KMS-11 (cell line): ENCODE measurements at regions not wholly inside any gene's neighbourhood (a gene's known extent, or its start where the extent isn't known, plus 50 kb on each side); places are given as distances from the start of the nearest gene placed in this dataset.

ENCODE experiments used
- H2AFZ ChIP-seq: fragments of 200-600 bp; sonication (generic); 2 replicates; pipeline ENCODE4 v1.6.1; 2016; ENCODE audit warnings: antibody characterized with exemption, mixed run types, low read depth
- H3K27ac ChIP-seq: fragments of 200-600 bp; sonication (generic); 2 replicates; pipeline ENCODE4 v1.6.1; 2016; ENCODE audit warnings: mild to moderate bottlenecking, mixed run types
- H3K27me3 ChIP-seq: fragments of 200-600 bp; sonication (generic); 2 replicates; pipeline ENCODE4 v1.6.1; 2017; ENCODE audit warnings: mild to moderate bottlenecking, low read depth, mixed run types, moderate library complexity; ENCODE audit not compliant: insufficient read depth
- H3K36me3 ChIP-seq: fragments of 200-600 bp; sonication (generic); 2 replicates; pipeline ENCODE4 v1.6.1; 2017; ENCODE audit warnings: mild to moderate bottlenecking, mixed run types; ENCODE audit not compliant: insufficient read depth
- H3K4me1 ChIP-seq: fragments of 200-600 bp; sonication (generic); 2 replicates; pipeline ENCODE4 v1.6.1; 2016; ENCODE audit warnings: mild to moderate bottlenecking, low read depth, mixed run types; ENCODE audit not compliant: poor library complexity, severe bottlenecking
- H3K4me2 ChIP-seq: fragments of 200-600 bp; sonication (generic); 2 replicates; pipeline ENCODE4 v1.7.0; 2016; ENCODE audit warnings: mild to moderate bottlenecking, mixed run types
- H3K4me3 ChIP-seq: fragments of 200-600 bp; sonication (generic); IDR thresholded peaks from 2 replicates; pipeline ENCODE4 v1.6.1; 2017; ENCODE audit warnings: low read depth, low read length, mixed read lengths; ENCODE audit not compliant: insufficient read depth
- H3K79me2 ChIP-seq: fragments of 200-600 bp; sonication (generic); 2 replicates; pipeline ENCODE4 v1.6.1; 2016; ENCODE audit warnings: low read depth, mixed run types; ENCODE audit not compliant: insufficient read depth
- H3K9ac ChIP-seq: fragments of 200-600 bp; sonication (generic); 2 replicates; pipeline ENCODE4 v1.6.1; 2016; ENCODE audit warnings: mild to moderate bottlenecking, mixed run types
- H4K20me1 ChIP-seq: fragments of 200-600 bp; sonication (generic); 2 replicates; pipeline ENCODE4 v1.6.1; 2016; ENCODE audit warnings: mild to moderate bottlenecking, mixed run types; ENCODE audit not compliant: insufficient read depth
- TF ChIP-seq, protein P1 (sequence below): fragments of 200-600 bp; sonication (generic); conservative IDR thresholded peaks from 2 replicates; pipeline ENCODE4 v1.6.1; 2017; ENCODE audit warnings: low read depth, mild to moderate bottlenecking, antibody characterized with exemption, low read length, moderate library complexity, mixed read lengths

DNA sequence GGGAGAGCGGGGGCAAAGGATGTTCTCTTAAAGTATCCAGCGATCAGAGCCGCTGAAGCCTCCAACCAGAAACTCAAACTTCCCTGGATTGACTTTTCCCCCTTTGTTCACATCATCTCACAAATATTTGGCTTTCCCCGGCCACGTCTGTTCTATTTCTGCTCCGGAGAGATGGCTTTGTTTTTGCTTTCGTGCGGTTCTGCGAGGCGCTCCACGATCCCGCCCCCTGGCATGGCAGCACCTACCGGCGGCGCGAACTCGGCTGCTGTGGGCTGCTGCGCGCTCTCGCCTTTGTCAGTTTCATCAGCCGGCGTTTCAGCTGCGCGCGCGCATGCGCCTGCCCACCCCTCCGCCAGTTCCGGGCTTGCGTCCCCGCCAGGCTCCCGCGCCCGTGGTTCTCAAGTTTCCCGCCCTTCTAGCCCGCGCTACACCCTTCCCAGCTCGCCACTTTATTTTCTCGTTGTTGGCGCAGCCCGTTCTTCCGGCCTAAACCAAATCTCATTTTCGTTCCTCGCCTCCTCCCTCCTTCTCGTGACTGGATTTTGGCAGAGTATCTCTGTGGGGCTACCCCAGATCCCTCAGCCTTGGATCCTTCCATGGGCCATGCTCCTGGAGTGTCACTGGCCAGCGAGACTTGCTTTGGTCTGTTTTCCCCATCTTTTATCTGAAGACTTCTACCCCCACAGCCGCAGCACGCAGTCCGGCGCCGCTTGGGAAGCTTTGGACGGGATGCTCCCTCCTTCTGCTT is 98.0 kb downstream of the INSIG2 start:
- Histone ChIP-seq H3K4me2 (peak overlapping the region; percentile 42; the same call in 1 of the 2 replicates), H4K20me1 (no peaks in the 10 kb centered on the region), H3K27me3 (no peaks in the 10 kb centered on the region), H2AFZ (peak overlapping the region; percentile 79), H3K4me3 (peak overlapping the region; percentile 80), H3K4me1 (peaks cover 8% of the 10 kb centered on the region), H3K36me3 (no peaks in the 10 kb centered on the region), H3K27ac (peak overlapping the region; percentile 68), H3K9ac (peak overlapping the region; percentile 75; the same call in 1 of the 2 replicates), H3K79me2 (no peaks in the 10 kb centered on the region)
- TF ChIP-seq, protein P1, sequence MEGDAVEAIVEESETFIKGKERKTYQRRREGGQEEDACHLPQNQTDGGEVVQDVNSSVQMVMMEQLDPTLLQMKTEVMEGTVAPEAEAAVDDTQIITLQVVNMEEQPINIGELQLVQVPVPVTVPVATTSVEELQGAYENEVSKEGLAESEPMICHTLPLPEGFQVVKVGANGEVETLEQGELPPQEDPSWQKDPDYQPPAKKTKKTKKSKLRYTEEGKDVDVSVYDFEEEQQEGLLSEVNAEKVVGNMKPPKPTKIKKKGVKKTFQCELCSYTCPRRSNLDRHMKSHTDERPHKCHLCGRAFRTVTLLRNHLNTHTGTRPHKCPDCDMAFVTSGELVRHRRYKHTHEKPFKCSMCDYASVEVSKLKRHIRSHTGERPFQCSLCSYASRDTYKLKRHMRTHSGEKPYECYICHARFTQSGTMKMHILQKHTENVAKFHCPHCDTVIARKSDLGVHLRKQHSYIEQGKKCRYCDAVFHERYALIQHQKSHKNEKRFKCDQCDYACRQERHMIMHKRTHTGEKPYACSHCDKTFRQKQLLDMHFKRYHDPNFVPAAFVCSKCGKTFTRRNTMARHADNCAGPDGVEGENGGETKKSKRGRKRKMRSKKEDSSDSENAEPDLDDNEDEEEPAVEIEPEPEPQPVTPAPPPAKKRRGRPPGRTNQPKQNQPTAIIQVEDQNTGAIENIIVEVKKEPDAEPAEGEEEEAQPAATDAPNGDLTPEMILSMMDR, result no peak

DNA sequence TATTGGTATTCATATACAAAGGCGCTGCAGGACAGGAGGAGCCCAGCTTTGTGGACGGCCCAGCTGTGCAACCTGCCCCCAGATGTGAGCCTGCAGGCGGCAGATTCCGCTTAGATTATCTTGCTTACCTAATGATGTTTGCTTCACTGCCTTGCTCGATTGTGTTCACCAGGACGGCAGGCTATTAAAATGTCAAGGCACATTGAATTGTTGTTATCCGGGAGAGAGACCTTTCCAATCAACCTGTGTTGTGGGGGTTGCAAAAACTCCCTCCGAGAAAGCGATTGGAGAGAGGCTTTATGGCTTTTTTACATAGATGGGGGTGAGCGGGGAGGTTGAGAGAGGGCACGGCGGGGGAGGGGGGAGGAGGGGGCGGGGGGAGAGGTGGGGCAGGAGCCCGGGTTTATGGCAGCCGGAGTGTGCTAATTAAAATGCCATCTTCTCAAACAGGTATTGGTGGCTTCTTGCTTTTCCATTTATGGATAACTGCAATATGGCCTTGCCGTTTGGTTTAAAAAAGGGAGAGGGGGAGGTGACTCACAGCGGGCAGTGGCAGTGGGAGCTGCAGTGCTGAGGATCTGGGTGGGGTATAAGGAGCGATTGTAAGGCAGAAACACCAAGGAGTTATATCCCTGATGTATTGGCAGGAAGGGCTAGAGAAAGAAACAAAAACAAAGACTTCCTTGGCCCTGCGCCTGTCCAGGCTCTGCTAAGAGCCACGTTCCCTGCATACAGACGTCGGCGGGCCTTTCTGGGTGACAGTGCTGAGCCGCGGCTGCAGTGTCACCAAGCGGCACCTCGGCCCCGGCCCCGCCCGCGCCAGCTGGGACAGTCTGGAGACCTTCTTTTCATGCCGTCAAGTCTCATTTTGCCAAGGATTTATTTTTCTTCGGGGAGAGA is 97.2 kb downstream of the INSIG2 start:
- H3K4me2 ChIP-seq, result peak overlapping the region; percentile 42; the same call in 1 of the 2 replicates
- TF ChIP-seq, protein P1, result no peak
- no peaks in the 10 kb centered on the region for H4K20me1 ChIP-seq
- H3K79me2 ChIP-seq, result no peaks in the 10 kb centered on the region
- H3K36me3 ChIP-seq, result no peaks in the 10 kb centered on the region
- H3K4me3 ChIP-seq, result peak overlapping the region; percentile 80
- H3K27ac ChIP-seq, result peak overlapping the region; percentile 68
- H3K4me1 ChIP-seq, result peaks cover 8% of the 10 kb centered on the region
- peak overlapping the region; percentile 75; the same call in 1 of the 2 replicates for H3K9ac ChIP-seq
- H3K27me3 ChIP-seq, result no peaks in the 10 kb centered on the region
- peak overlapping the region; percentile 79 for H2AFZ ChIP-seq

DNA sequence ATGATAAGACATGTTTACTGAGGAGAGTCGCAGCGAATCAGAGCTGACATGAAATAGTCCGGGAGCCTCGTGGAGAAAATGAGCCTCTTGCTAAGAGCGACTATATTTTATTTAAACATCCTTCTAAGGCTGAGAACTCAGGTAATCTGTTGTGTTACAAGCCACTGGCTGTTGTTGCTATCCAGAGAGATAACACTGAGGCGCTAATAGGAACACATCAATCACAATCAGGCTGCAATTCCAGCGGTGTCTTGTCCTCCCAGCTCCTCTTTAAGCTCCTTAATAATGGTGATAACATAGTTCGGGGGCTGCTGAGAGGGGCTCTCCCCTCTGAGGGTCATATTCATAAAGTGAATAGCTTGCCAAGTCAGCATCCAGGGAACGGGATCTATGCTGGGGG is 95.1 kb downstream of the INSIG2 start:
- TF ChIP-seq, protein P1, result no peak
- no peak overlapping the region for H3K9ac ChIP-seq

GRCh38 chr2:118179445-118179844 is 91.2 kb downstream of the INSIG2 start:
- Histone ChIP-seq H3K27ac (no peak overlapping the region), H3K4me3 (no peak overlapping the region), H3K27me3 (no peaks in the 10 kb centered on the region), H3K36me3 (no peaks in the 10 kb centered on the region), H4K20me1 (no peaks in the 10 kb centered on the region), H3K9ac (no peak overlapping the region), H2AFZ (no peak overlapping the region), H3K79me2 (no peaks in the 10 kb centered on the region), H3K4me2 (no peak overlapping the region), H3K4me1 (no peaks in the 10 kb centered on the region)
- TF ChIP-seq, protein P1, result no peak

More for the DNA sequence above, 95.1 kb downstream of the INSIG2 start:
- H3K4me3 ChIP-seq, result no peak overlapping the region
- no peaks in the 10 kb centered on the region for H3K27me3 ChIP-seq
- H4K20me1 ChIP-seq, result no peaks in the 10 kb centered on the region
- H2AFZ ChIP-seq, result no peak overlapping the region
- H3K79me2 ChIP-seq, result no peaks in the 10 kb centered on the region
- H3K4me1 ChIP-seq, result peaks cover 8% of the 10 kb centered on the region
- H3K36me3 ChIP-seq, result no peaks in the 10 kb centered on the region
- H3K4me2 ChIP-seq, result no peak overlapping the region
- no peak overlapping the region for H3K27ac ChIP-seq
